Heart right ventricle (tissue), 16 donors: ENCODE measurements at regions not wholly inside any gene's neighbourhood (a gene's known extent, or its start where the extent isn't known, plus 50 kb on each side); places are given as distances from the start of the nearest gene placed in this dataset.

Experiments
- ATAC-seq, 8 donors: fragments of 200-7000 bp; cut with Tn5 transposase; one replicate each; pipeline ENCODE4 v1.9.1; 2020; ENCODE audit warnings: mild to moderate bottlenecking in 8 of 8, moderate library complexity in 8 of 8, moderate number of reproducible peaks in 1 of 8
- DNase-seq, 2 donors: peaks; one replicate each; pipeline ENCODE4 v3.0.0-alpha.2; 2020
- H3K27ac ChIP-seq, 10 donors: fragments of 200-600 bp; sonication (generic) in 2 of 10; one replicate each; pipeline versions ENCODE4 v1.5.0 to v1.8.0; 2020 to 2022; ENCODE audit warnings: mild to moderate bottlenecking in 3 of 10
- H3K27me3 ChIP-seq, 7 donors: fragments of 200-600 bp; one replicate each; pipeline ENCODE4 v1.8.0; 2021 to 2022; ENCODE audit warnings: mild to moderate bottlenecking in 2 of 7
- H3K36me3 ChIP-seq, 9 donors: fragments of 200-600 bp; sonication (generic) in 1 of 9; one replicate each; pipeline versions ENCODE4 v1.5.0 to v1.8.0; 2020 to 2022; ENCODE audit warnings: mild to moderate bottlenecking in 2 of 9
- H3K4me1 ChIP-seq, 9 donors: fragments of 200-600 bp; sonication (generic) in 1 of 9; one replicate each; pipeline versions ENCODE4 v1.5.0 to v1.8.0; 2020 to 2022; ENCODE audit warnings: mild to moderate bottlenecking in 4 of 9
- H3K4me3 ChIP-seq, 10 donors: fragments of 200-600 bp; sonication (generic) in 2 of 10; one replicate each; pipeline versions ENCODE4 v1.5.0 to v1.8.0; 2020 to 2022; ENCODE audit warnings: mild to moderate bottlenecking in 7 of 10, moderate library complexity in 2 of 10
- H3K9me3 ChIP-seq, 11 donors: fragments of 200-600 bp in 10 of 11; sonication (generic) in 2 of 11; one replicate each; pipeline versions ENCODE4 v1.5.0 to v1.8.0; 2013 to 2022; ENCODE audit warnings: mild to moderate bottlenecking in 2 of 11, control low read depth in 1 of 11, moderate library complexity in 1 of 11
- CTCF ChIP-seq, 9 donors: fragments of 200-600 bp; sonication (generic) in 2 of 9; IDR thresholded peaks; one replicate each; pipeline versions ENCODE4 v1.5.0 to v1.8.0; 2021 to 2022; ENCODE audit warnings: antibody characterized with exemption in 9 of 9, mild to moderate bottlenecking in 5 of 9, moderate library complexity in 1 of 9
- WGBS, 2 donors: extraction: QIAGEN DNeasy Blood & Tissue Kit; methylation state at CpG; one replicate each; pipeline ENCODE4 v1.1.7; 2013; ENCODE audit warnings: inconsistent platforms in 1 of 2; 5-methylcytosine and 5-hydroxymethylcytosine counted together
- intact Hi-C, 10 donors: fragments of 100-400 bp; cut with DNase I; formaldehyde crosslinking; loops; one replicate each; pipeline versions ENCODE4 v1.11.1 to v1.14.2; 2022
- donor health status: Arrhythmogenic right ventricular cardiomyopathy.
- donor health status: ischemic (EF 13 %, LVEDD 7.1; RV severe dilation, severe dysfunction).
- donor health status: healthy with polysubstance abuse.
- donor health status: DM: no; HTN: yes; CAD: no.
- donor health status: DM: no; HTN: no; CAD: no.
- donor health status: ischemic (EF 25% LVEDD 6.9; RV normal size, moderate dysfunction).
- donor health status: ischemic (EF 25% LVEDD 5.7; RV mildly dilated, moderate dysfunction).
- donor health status: healthy.
- donor health status: DM: yes; HTN: yes; CAD: no.
- donor health status: Ischemic cardiomyopathy.
- donor health status: ischemic (EF 35%, LVEDD 5.7; RV mildly dilated, moderate dysfunction).
- donor health status: nonischemic (EF 11% LVEDD 7.7; RV severe dilation, severe dysfunction).
- donor health status: DM: yes; HTN: yes; CAD: no.
- donor health status: PGD.
- donor health status: ischemic (EF 29% LVEDD 5.4; RV normal size, mild dysfunction).
- donor health status: nonischemic (EF 23%, LVEDD 6.1; RV moderate dilation, normal function).

DNA sequence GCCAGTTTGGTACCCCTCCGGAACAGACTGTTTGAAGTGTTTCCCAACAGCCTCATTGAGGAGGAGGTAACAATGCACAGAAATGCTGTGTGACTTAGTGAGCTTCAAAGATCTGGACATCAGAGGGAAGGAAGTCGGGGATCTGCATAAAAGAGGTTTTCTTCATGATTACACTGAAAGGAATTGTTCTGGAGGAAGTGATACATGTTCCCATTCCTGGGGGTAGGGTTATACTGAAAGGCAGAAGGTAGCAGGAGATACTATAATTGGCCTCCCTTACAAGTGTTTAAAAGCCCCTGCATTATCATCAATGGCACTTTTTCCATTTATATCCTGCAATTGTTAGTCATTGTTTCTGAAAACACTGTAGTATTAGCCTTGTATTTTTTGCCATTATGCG is 94.0 kb upstream of the DKK2 start:
- DNase-seq (no peak), ATAC-seq (no peak)
- intact Hi-C loops: no loop called here
- Histone ChIP-seq H3K4me3 (no peak overlapping the region), H3K27ac (no peak overlapping the region), H3K9me3 (no peaks in the 10 kb centered on the region), H3K36me3 (no peaks in the 10 kb centered on the region), H3K4me1 (no peaks in the 10 kb centered on the region), H3K27me3 (peaks cover 0 to 5% (median 0%) of the 10 kb centered on the region in 7 donors)
- WGBS, 2 donors: 53 to 65% methylated on average over 3 of the region's 3 CpGs
- TF ChIP-seq CTCF (IDR thresholded peaks at IDR 0.05): no peak

DNA sequence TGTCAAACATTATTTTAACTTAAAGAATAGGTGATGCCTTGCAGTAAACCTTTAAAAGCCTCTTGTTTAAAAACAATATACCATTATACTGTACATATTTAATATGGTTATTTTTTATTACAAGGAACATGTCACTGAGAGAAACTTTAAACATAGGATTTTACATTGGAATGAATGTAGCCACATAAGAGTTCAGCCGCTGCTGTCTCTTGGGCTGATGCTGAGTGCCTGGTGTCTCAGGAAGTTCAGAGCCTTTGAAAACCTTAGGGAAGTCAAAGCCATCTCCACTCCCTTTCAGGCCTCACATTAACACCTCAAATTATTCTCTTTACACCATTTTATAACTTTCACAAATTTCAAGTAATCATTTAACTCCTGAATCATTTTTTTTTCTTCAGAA is 93.5 kb upstream of the DKK2 start:
- 78 to 91% methylated on average over 1 of the region's 1 CpG for WGBS, 2 donors
- intact Hi-C loops: no loop called here
- TF ChIP-seq CTCF (IDR thresholded peaks at IDR 0.05): no peak

DNA sequence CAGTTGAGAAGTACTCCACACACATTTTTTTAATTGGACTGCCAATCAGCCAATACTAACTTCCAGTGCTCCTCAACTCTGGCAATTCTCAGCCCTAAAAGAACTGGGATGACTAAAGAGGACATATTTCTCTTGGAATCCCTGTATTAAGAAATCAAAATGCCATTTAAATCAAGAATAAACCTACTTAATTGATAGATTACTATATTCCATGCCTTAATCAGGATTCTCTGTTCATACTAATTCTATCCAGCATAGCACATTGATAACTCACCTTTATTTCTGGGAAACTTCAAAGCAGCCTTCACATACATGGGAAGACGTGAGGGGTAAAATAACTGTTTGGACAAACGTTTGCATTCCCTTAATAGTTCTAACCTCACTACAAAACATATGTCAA is 93.0 kb upstream of the DKK2 start:
- WGBS, 2 donors: 54 to 57% methylated on average over 2 of the region's 2 CpGs
- TF ChIP-seq CTCF (IDR thresholded peaks at IDR 0.05): no peak

More for the DNA sequence above, 93.5 kb upstream of the DKK2 start:
- H3K27me3 ChIP-seq: peaks cover 0 to 5% (median 0%) of the 10 kb centered on the region in 7 donors
- no peaks in the 10 kb centered on the region for H3K4me1 ChIP-seq
- H3K4me3 ChIP-seq: no peak overlapping the region
- no peak overlapping the region for H3K27ac ChIP-seq
- no peaks in the 10 kb centered on the region for H3K36me3 ChIP-seq
- no peak for ATAC-seq
- no peak for DNase-seq
- no peaks in the 10 kb centered on the region for H3K9me3 ChIP-seq

DNA sequence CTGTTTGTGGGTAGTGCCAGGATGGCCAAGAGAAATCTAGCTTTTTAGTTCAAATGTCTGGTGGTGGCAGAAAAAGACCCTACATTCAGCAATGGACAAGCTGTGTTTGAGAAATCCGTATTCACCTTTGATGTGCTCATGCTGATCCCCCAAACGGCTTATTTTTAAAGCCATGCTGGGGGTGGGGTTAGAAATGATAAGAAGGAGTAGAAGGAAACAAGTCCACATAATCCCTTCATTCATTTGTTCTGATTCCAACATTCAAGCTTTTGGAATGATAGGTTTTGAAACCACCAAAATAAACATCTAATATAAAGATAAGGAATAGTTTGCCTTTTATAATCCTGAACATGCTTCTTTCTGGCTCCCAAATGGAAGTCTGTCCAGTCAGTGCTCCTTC is 92.0 kb upstream of the DKK2 start:
- TF ChIP-seq CTCF (IDR thresholded peaks at IDR 0.05): no peak
- no peak overlapping the region for H3K4me3 ChIP-seq
- 43 to 59% methylated on average over 2 of the region's 2 CpGs for WGBS, 2 donors
- H3K27ac ChIP-seq: no peak overlapping the region
- H3K27me3 ChIP-seq: peaks cover 0 to 5% (median 0%) of the 10 kb centered on the region in 7 donors
- no peak for DNase-seq
- H3K9me3 ChIP-seq: no peaks in the 10 kb centered on the region
- no peaks in the 10 kb centered on the region for H3K4me1 ChIP-seq
- no peak for ATAC-seq
- intact Hi-C loops: no loop called here
- no peaks in the 10 kb centered on the region for H3K36me3 ChIP-seq

More for the DNA sequence above, 93.0 kb upstream of the DKK2 start:
- Histone ChIP-seq H3K4me1 (no peaks in the 10 kb centered on the region), H3K4me3 (no peak overlapping the region), H3K9me3 (no peaks in the 10 kb centered on the region), H3K36me3 (no peaks in the 10 kb centered on the region), H3K27me3 (peaks cover 0 to 5% (median 0%) of the 10 kb centered on the region in 7 donors), H3K27ac (no peak overlapping the region)
- intact Hi-C loops: no loop called here
- ATAC-seq (no peak), DNase-seq (no peak)
